Vagina (tissue), 2 donors: ENCODE measurements at regions not wholly inside any gene's neighbourhood (a gene's known extent, or its start where the extent isn't known, plus 50 kb on each side); places are given as distances from the start of the nearest gene placed in this dataset.

ENCODE experiments used
- DNase-seq, 2 donors: peaks; one replicate each; pipeline ENCODE4 v3.0.0-alpha.2; 2017; ENCODE audit errors: extremely low spot score in 2 of 2
- H3K27ac ChIP-seq: fragments of 200-600 bp; sonication (generic); one replicate; pipeline ENCODE4 v1.5.1; 2019
- H3K27me3 ChIP-seq: fragments of 200-600 bp; sonication (generic); one replicate; pipeline ENCODE4 v1.5.1; 2019
- H3K36me3 ChIP-seq, 2 donors: fragments of 200-600 bp; sonication (generic); one replicate each; pipeline ENCODE4 v1.5.1; 2017 to 2019
- H3K4me1 ChIP-seq: fragments of 200-600 bp; sonication (generic); one replicate; pipeline ENCODE4 v1.5.1; 2019
- H3K4me3 ChIP-seq, 2 donors: fragments of 200-600 bp; sonication (generic); 1 replicate in 1 of 2; 2 replicates in 1 of 2; pipeline ENCODE4 v1.5.1; 2016 to 2019
- H3K9me3 ChIP-seq: fragments of 200-600 bp; sonication (generic); one replicate; pipeline ENCODE4 v1.5.1; 2019
- POLR2A ChIP-seq, 2 donors: fragments of 450-650 bp; IDR thresholded peaks; one replicate each; pipeline ENCODE4 v1.6.1; 2017; ENCODE audit warnings: antibody characterized with exemption in 2 of 2, mild to moderate bottlenecking in 2 of 2, moderate library complexity in 2 of 2
- POLR2AphosphoS5 ChIP-seq, 2 donors: sonication (generic); formaldehyde crosslinking; IDR thresholded peaks; one replicate each; pipeline ENCODE4 v1.9.0; 2017; ENCODE audit warnings: antibody characterized with exemption in 2 of 2, mild to moderate bottlenecking in 2 of 2, low read depth in 1 of 2; ENCODE audit not compliant: insufficient read depth in 1 of 2
- intact Hi-C: fragments of 100-400 bp; cut with DNase I; formaldehyde crosslinking; loops from one replicate; pipeline ENCODE4 v1.15.1; 2023
- TF ChIP-seq, protein P1 (sequence below), 3 experiments: fragments of 450-650 bp in 2 of 3; fragments of 200-600 bp in 1 of 3; sonication (generic) in 1 of 3; IDR thresholded peaks; one replicate each; pipeline ENCODE4 v1.5.1; 2017 to 2019; ENCODE audit warnings: antibody characterized with exemption in 3 of 3, mild to moderate bottlenecking in 2 of 3, moderate library complexity in 2 of 3

DNA sequence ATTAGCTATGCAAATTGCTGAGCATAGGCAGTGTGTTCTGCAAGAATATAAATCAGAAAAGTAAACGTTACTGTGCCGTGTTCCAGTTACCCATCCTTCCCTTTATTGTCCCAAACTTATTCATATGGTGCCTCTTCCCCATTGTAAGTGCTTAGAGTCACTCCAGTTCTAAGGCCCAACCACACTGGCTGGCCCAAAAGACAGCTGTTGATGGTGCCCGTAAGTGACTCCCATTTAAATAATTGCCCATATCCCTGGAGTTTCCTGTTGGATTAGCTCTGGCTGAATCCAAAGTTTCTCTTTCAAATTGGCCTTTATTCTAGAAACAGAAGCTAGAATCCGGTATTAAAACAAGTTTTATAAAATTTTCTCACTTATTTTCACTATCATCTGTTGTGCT lies 400.1 kb upstream of the DDHD1 start:
- no peak overlapping the region for H3K4me3 ChIP-seq
- TF ChIP-seq, protein P1, sequence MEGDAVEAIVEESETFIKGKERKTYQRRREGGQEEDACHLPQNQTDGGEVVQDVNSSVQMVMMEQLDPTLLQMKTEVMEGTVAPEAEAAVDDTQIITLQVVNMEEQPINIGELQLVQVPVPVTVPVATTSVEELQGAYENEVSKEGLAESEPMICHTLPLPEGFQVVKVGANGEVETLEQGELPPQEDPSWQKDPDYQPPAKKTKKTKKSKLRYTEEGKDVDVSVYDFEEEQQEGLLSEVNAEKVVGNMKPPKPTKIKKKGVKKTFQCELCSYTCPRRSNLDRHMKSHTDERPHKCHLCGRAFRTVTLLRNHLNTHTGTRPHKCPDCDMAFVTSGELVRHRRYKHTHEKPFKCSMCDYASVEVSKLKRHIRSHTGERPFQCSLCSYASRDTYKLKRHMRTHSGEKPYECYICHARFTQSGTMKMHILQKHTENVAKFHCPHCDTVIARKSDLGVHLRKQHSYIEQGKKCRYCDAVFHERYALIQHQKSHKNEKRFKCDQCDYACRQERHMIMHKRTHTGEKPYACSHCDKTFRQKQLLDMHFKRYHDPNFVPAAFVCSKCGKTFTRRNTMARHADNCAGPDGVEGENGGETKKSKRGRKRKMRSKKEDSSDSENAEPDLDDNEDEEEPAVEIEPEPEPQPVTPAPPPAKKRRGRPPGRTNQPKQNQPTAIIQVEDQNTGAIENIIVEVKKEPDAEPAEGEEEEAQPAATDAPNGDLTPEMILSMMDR (IDR thresholded peaks at IDR 0.05) = no peak
- TF ChIP-seq POLR2AphosphoS5 (IDR thresholded peaks at IDR 0.05; ENCODE audit: insufficient read depth in 1 of 2, low read depth in 1 of 2) = no peak
- no peak for TF ChIP-seq POLR2A (IDR thresholded peaks at IDR 0.05)
- no peaks in the 10 kb centered on the region for H3K4me1 ChIP-seq
- H3K9me3 ChIP-seq = no peaks in the 10 kb centered on the region
- no peaks in the 10 kb centered on the region for H3K27me3 ChIP-seq
- DNase-seq = no peak
- no peaks in the 10 kb centered on the region for H3K36me3 ChIP-seq
- H3K27ac ChIP-seq = no peak overlapping the region
- intact Hi-C loops = no loop called here

DNA sequence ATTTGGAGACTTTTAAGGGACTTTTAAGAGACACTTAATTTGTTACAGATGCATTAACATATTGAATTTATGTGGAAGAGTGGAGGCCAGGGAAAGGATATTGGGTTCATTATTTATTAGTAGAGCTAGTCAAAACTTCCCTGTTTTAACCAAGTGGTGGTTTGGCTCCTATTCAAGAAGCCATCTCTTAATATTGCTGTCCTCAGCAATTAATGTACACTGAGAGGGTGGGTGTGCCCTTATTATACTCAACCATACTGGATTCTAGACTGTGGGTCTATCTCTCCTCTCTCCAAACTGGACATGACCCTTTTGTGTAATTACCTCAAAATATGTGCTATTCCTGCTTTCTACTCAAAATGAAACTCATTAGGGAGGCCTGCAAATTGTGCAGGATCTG lies 398.7 kb upstream of the DDHD1 start:
- Histone ChIP-seq H3K4me3 (no peak overlapping the region), H3K36me3 (no peaks in the 10 kb centered on the region), H3K9me3 (no peaks in the 10 kb centered on the region), H3K27me3 (no peaks in the 10 kb centered on the region), H3K4me1 (no peaks in the 10 kb centered on the region), H3K27ac (no peak overlapping the region)
- no peak for DNase-seq
- intact Hi-C loops = no loop called here
- no peak for TF ChIP-seq POLR2AphosphoS5 (IDR thresholded peaks at IDR 0.05; ENCODE audit: insufficient read depth in 1 of 2, low read depth in 1 of 2)
- no peak for TF ChIP-seq POLR2A (IDR thresholded peaks at IDR 0.05)
- TF ChIP-seq, protein P1 (IDR thresholded peaks at IDR 0.05) = no peak

DNA sequence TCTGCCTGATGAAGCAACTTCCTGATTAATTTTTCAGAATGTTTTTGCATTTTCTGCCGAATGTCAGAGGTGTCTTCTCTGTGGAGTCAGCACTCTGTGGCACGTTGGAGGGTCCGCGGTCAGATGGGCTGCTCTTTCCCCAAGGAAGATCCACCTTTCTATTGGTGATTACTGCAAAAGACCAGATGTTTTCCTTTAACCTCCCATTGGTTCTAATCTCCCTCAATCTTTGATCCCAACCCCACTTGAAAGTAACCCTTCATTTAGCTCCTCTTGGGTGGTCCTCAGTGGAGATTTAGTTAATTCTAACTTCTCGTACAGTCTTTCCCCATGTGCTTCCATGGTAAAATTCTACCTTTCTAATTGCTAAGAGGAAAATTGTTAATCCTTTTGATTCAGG lies 397.7 kb upstream of the DDHD1 start:
- no peaks in the 10 kb centered on the region for H3K9me3 ChIP-seq
- H3K4me3 ChIP-seq = no peak overlapping the region
- intact Hi-C loops = no loop called here
- no peaks in the 10 kb centered on the region for H3K27me3 ChIP-seq
- no peaks in the 10 kb centered on the region for H3K36me3 ChIP-seq
- DNase-seq = no peak
- TF ChIP-seq, protein P1 (IDR thresholded peaks at IDR 0.05) = no peak
- no peak for TF ChIP-seq POLR2A (IDR thresholded peaks at IDR 0.05)
- no peak for TF ChIP-seq POLR2AphosphoS5 (IDR thresholded peaks at IDR 0.05; ENCODE audit: insufficient read depth in 1 of 2, low read depth in 1 of 2)
- H3K4me1 ChIP-seq = no peaks in the 10 kb centered on the region
- H3K27ac ChIP-seq = peak overlapping the region; percentile 10

DNA sequence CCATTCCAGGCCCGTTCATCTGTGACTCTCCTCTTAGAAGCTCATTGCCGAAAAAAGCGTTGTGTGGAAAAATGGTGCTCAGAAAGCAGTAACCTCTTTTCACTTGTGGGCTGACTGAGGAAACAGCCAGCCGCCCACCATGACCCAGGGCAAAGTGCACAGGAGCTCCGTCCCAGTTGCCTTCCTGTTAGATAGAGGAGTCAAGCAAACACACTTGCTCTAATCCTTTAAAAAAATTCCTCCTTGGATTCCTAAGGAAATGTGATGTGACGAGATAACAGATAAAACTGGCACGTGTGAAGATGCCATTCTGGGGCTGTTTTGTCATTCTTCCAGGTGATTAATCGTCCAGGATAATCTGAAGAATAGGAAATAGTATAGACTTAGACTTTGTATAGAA lies 396.8 kb upstream of the DDHD1 start:
- intact Hi-C loops = no loop called here
- no peak for DNase-seq
- no peak overlapping the region for H3K27ac ChIP-seq

GRCh38 chr14:53547593-53547992 lies 394.5 kb upstream of the DDHD1 start:
- Histone ChIP-seq H3K9me3 (no peaks in the 10 kb centered on the region), H3K27me3 (no peaks in the 10 kb centered on the region), H3K27ac (no peak overlapping the region), H3K36me3 (no peaks in the 10 kb centered on the region), H3K4me1 (peaks cover 6% of the 10 kb centered on the region), H3K4me3 (no peak overlapping the region)
- DNase-seq = no peak
- intact Hi-C loops = no loop called here
- TF ChIP-seq POLR2AphosphoS5 (IDR thresholded peaks at IDR 0.05; ENCODE audit: insufficient read depth in 1 of 2, low read depth in 1 of 2) (no peak), POLR2A (IDR thresholded peaks at IDR 0.05) (no peak)
- TF ChIP-seq, protein P1 (IDR thresholded peaks at IDR 0.05) = no peak

More for the DNA sequence above, 396.8 kb upstream of the DDHD1 start:
- Histone ChIP-seq H3K4me1 (no peaks in the 10 kb centered on the region), H3K9me3 (no peaks in the 10 kb centered on the region), H3K36me3 (no peaks in the 10 kb centered on the region), H3K4me3 (no peak overlapping the region), H3K27me3 (no peaks in the 10 kb centered on the region)
- TF ChIP-seq, protein P1 (IDR thresholded peaks at IDR 0.05) = no peak
- peak in 1 of 2 donors; percentile 29 for TF ChIP-seq POLR2AphosphoS5 (IDR thresholded peaks at IDR 0.05; ENCODE audit: insufficient read depth in 1 of 2, low read depth in 1 of 2)
